CD4-positive, alpha-beta T cell (primary cell): ENCODE measurements at regions not wholly inside any gene's neighbourhood (a gene's known extent, or its start where the extent isn't known, plus 50 kb on each side); places are given as distances from the start of the nearest gene placed in this dataset.

Source experiments
- ATAC-seq: fragments of 200-7000 bp; cut with Tn5 transposase; one replicate; pipeline ENCODE4 v1.10.0; 2022; ENCODE audit warnings: mild to moderate bottlenecking; ENCODE audit not compliant: poor library complexity
- CTCF ChIA-PET: fragments of 350-600 bp; sonication (Branson Sonifier 250); formaldehyde crosslinking; loops from one replicate; lab custom pipeline; 2021; ENCODE audit warnings: antibody characterized with exemption, inconsistent platforms; lab: Charles Lee
- POLR2A ChIA-PET: fragments of 350-600 bp; sonication (Branson Sonifier 250); formaldehyde crosslinking; loops from one replicate; lab custom pipeline; 2021; ENCODE audit warnings: antibody characterized with exemption, inconsistent platforms; lab: Charles Lee
- DNase-seq, 14 experiments: peaks; one replicate each; pipeline ENCODE4 v3.0.0-alpha.2; 2013 to 2020; ENCODE audit warnings: mixed read lengths in 2 of 14
- H3K27ac ChIP-seq, 2 donors: one replicate each; pipeline versions ENCODE4 v1.5.1 to v1.7.0; 2013; ENCODE audit warnings: low read length in 2 of 2, low read depth in 1 of 2, mild to moderate bottlenecking in 1 of 2
- H3K27me3 ChIP-seq, 2 experiments: 1 replicate in 1 of 2; 2 replicates in 1 of 2; pipeline versions ENCODE4 v1.6.1 to v1.7.0; 2013; ENCODE audit warnings: low read length in 2 of 2, control low read depth in 1 of 2, mild to moderate bottlenecking in 1 of 2, moderate library complexity in 1 of 2; ENCODE audit not compliant: insufficient read depth in 2 of 2, control insufficient read depth in 1 of 2
- H3K36me3 ChIP-seq: one replicate; pipeline ENCODE4 v1.6.1; 2013; ENCODE audit warnings: low read length, control low read depth; ENCODE audit not compliant: insufficient read depth
- H3K4me1 ChIP-seq: one replicate; pipeline ENCODE4 v1.6.1; 2013; ENCODE audit warnings: low read length, control low read depth; ENCODE audit not compliant: insufficient read depth
- H3K4me3 ChIP-seq: one replicate; pipeline ENCODE4 v1.5.1; 2013; ENCODE audit warnings: mild to moderate bottlenecking, low read length, moderate library complexity
- H3K9me3 ChIP-seq, 2 experiments: 1 replicate in 1 of 2; 2 replicates in 1 of 2; pipeline versions ENCODE4 v1.6.1 to v1.7.0; 2013; ENCODE audit warnings: low read length in 2 of 2, mild to moderate bottlenecking in 2 of 2, control low read depth in 1 of 2, moderate library complexity in 1 of 2; ENCODE audit not compliant: control insufficient read depth in 1 of 2, insufficient read depth in 1 of 2
- H3K27ac Mint-ChIP-seq: one replicate; pipeline ENCODE4 v1.8.0; 2020; ENCODE audit warnings: mixed read lengths
- H3K27me3 Mint-ChIP-seq: one replicate; pipeline ENCODE4 v1.8.0; 2021; ENCODE audit warnings: mixed read lengths
- H3K36me3 Mint-ChIP-seq: one replicate; pipeline ENCODE4 v1.8.0; 2021; ENCODE audit warnings: low read depth, mixed read lengths
- H3K4me1 Mint-ChIP-seq: one replicate; pipeline ENCODE4 v1.8.0; 2021; ENCODE audit warnings: low read depth, mixed read lengths
- H3K4me3 Mint-ChIP-seq: one replicate; pipeline ENCODE4 v1.8.0; 2020; ENCODE audit warnings: mild to moderate bottlenecking, mixed read lengths
- H3K9me3 Mint-ChIP-seq: one replicate; pipeline ENCODE4 v1.8.0; 2020; ENCODE audit warnings: mixed read lengths
- CTCF ChIP-seq: fragments of 200-600 bp; IDR thresholded peaks from one replicate; pipeline ENCODE4 v1.8.0; 2022; ENCODE audit warnings: antibody characterized with exemption, mild to moderate bottlenecking
- intact Hi-C, 2 experiments: fragments of 100-400 bp; cut with DNase I in 1 of 2; cut with micrococcal nuclease in 1 of 2; formaldehyde crosslinking; loops; one replicate each; pipeline versions ENCODE4 v1.15.1 to v1.9.0; 2023 to 2025; cut with DNase I, micrococcal nuclease

GRCh38 chr5:5777013-5777412 is 354.5 kb downstream of the ICE1 start:
- H3K4me1 Mint-ChIP-seq: no peaks in the 10 kb centered on the region
- POLR2A ChIA-PET: no interaction called here
- TF ChIP-seq CTCF: no peak
- intact Hi-C loops: no loop called here
- no peak overlapping the region for H3K27ac ChIP-seq
- H3K9me3 ChIP-seq: no peaks in the 10 kb centered on the region
- H3K4me3 ChIP-seq: no peak overlapping the region
- H3K36me3 Mint-ChIP-seq: no peaks in the 10 kb centered on the region
- no peak overlapping the region for H3K4me3 Mint-ChIP-seq
- H3K36me3 ChIP-seq: no peaks in the 10 kb centered on the region
- DNase-seq (no peak), ATAC-seq (no peak)
- CTCF ChIA-PET: no interaction called here
- no peaks in the 10 kb centered on the region for H3K4me1 ChIP-seq
- no peaks in the 10 kb centered on the region for H3K27me3 ChIP-seq
- H3K27ac Mint-ChIP-seq: no peak overlapping the region
- H3K9me3 Mint-ChIP-seq: no peaks in the 10 kb centered on the region
- no peaks in the 10 kb centered on the region for H3K27me3 Mint-ChIP-seq

GRCh38 chr5:5772202-5772601 is 349.7 kb downstream of the ICE1 start:
- intact Hi-C loops: no loop called here
- Histone ChIP-seq H3K27me3 (no peaks in the 10 kb centered on the region), H3K4me3 (no peak overlapping the region), H3K27ac (no peak overlapping the region), H3K36me3 (no peaks in the 10 kb centered on the region), H3K9me3 (no peaks in the 10 kb centered on the region), H3K4me1 (no peaks in the 10 kb centered on the region)
- no peak for TF ChIP-seq CTCF
- H3K4me3 Mint-ChIP-seq: no peak overlapping the region
- no peaks in the 10 kb centered on the region for H3K27me3 Mint-ChIP-seq
- ChIA-PET CTCF (no interaction called here), POLR2A (no interaction called here)
- no peaks in the 10 kb centered on the region for H3K4me1 Mint-ChIP-seq
- no peaks in the 10 kb centered on the region for H3K9me3 Mint-ChIP-seq
- no peak for DNase-seq
- no peak overlapping the region for H3K27ac Mint-ChIP-seq
- no peaks in the 10 kb centered on the region for H3K36me3 Mint-ChIP-seq
- ATAC-seq: no peak

- intact Hi-C loops: no loop called here
- no peak overlapping the region for H3K4me3 ChIP-seq
- no peaks in the 10 kb centered on the region for H3K4me1 ChIP-seq
- ATAC-seq (no peak), DNase-seq (no peak)
- Mint-ChIP-seq H3K4me1 (no peaks in the 10 kb centered on the region), H3K27me3 (peaks cover 5% of the 10 kb centered on the region), H3K36me3 (no peaks in the 10 kb centered on the region), H3K9me3 (no peaks in the 10 kb centered on the region), H3K4me3 (no peak overlapping the region), H3K27ac (no peak overlapping the region)
- H3K9me3 ChIP-seq: no peaks in the 10 kb centered on the region
- no peak overlapping the region for H3K27ac ChIP-seq
- CTCF ChIA-PET: no interaction called here
- H3K27me3 ChIP-seq: no peaks in the 10 kb centered on the region
- TF ChIP-seq CTCF: no peak
- POLR2A ChIA-PET: no interaction called here
- no peaks in the 10 kb centered on the region for H3K36me3 ChIP-seq
Measured at GRCh38 chr5:5770825-5771224, 348.3 kb downstream of the ICE1 start.
